MM.1S (cell line): ENCODE measurements at regions not wholly inside any gene's neighbourhood (a gene's known extent, or its start where the extent isn't known, plus 50 kb on each side); places are given as distances from the start of the nearest gene placed in this dataset.

Source experiments
- CTCF ChIP-seq: fragments of 300-600 bp; sonication (generic); IDR thresholded peaks from 2 replicates; pipeline ENCODE4 v1.5.1; 2016; ENCODE audit warnings: antibody characterized with exemption, low read length, mixed read lengths
- EZH2 ChIP-seq: fragments of 300-600 bp; sonication (generic); optimal IDR thresholded peaks from 2 replicates; pipeline ENCODE3; 2017; ENCODE audit warnings: low read depth, mild to moderate bottlenecking, antibody characterized with exemption, low read length, mixed read lengths
- EZH2phosphoT487 ChIP-seq: fragments of 300-600 bp; sonication (generic); IDR thresholded peaks from 2 replicates; pipeline ENCODE4 v1.6.1; 2018; ENCODE audit warnings: antibody characterized with exemption, low read length

GRCh38 chr1:191851799-191852595, 306.3 kb upstream of the RGS18 start:
- TF ChIP-seq CTCF (no peak), EZH2phosphoT487 (no peak), EZH2 (no peak)
